ENCODE measurements at regions not wholly inside any gene's neighbourhood (a gene's known extent, or its start where the extent isn't known, plus 50 kb on each side); places are given as distances from the start of the nearest gene placed in this dataset.

DNA sequence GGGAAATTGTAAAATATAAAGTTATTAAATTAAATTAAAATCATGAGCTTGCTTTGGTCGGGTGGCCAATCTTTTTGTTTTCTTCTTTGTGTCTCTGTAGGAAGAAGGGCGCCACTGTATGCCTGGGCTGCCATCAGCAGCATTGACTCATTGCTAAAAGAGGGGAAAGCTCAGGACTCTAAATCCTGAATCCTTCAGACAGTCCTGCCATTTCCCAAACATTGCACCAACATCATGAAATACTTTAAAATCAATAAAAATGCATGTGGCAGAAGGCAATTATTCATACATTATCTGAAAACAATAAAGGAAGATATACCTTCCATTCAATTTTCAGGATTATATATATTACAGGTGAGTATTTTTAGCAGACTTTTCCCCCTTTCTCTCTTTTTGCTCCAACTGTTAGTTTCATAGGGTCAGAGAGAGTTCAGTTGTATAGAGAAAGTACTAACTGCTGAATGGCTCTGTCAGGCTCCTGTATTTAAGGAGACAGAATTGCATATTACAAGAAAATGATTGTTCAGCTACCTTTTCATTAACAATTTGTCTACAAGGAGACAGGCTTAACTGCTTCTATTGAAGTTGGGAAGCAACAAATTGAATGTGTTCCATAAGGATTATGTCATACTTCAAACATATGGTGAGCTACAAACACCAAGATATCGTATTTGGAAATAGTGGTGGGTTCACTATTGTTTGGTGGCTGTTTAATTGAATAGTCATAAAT lies 95.7 kb downstream of the ATPSCKMT start:
- TF ChIP-seq, protein P1, sequence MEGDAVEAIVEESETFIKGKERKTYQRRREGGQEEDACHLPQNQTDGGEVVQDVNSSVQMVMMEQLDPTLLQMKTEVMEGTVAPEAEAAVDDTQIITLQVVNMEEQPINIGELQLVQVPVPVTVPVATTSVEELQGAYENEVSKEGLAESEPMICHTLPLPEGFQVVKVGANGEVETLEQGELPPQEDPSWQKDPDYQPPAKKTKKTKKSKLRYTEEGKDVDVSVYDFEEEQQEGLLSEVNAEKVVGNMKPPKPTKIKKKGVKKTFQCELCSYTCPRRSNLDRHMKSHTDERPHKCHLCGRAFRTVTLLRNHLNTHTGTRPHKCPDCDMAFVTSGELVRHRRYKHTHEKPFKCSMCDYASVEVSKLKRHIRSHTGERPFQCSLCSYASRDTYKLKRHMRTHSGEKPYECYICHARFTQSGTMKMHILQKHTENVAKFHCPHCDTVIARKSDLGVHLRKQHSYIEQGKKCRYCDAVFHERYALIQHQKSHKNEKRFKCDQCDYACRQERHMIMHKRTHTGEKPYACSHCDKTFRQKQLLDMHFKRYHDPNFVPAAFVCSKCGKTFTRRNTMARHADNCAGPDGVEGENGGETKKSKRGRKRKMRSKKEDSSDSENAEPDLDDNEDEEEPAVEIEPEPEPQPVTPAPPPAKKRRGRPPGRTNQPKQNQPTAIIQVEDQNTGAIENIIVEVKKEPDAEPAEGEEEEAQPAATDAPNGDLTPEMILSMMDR (conservative IDR thresholded peaks at IDR 0.05): no peak
- no peak for TF ChIP-seq ZFX (IDR thresholded peaks at IDR 0.05)
